RKO (cell line): ENCODE measurements at regions not wholly inside any gene's neighbourhood (a gene's known extent, or its start where the extent isn't known, plus 50 kb on each side); places are given as distances from the start of the nearest gene placed in this dataset.
"Not testable (repeated sequence)": the region's sequence is repeated elsewhere in the genome, so short reads cannot be mapped to it uniquely, and the experiment has no call there.

ENCODE experiments used
- DNase-seq: peaks from one replicate; pipeline ENCODE4 v3.0.0-alpha.2; 2016; ENCODE audit warnings: low spot score

DNA sequence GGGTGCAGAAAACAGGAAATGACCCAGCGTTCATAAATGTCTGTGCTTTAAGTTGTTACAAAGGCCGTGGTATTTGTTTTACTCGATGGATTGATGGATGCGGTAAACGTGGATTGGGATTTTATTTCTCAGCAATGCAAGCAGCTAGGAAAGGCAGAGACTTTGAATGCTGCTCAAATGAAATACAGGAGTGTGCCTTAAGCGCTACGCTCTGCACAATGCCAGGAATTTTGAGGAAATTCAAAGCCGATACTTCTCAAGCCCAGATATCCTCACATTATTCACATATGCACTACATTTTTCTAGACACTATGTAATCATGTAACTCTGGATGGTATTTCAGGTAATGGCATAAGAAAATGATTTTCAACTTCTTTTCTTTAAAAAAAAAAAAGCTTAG is 514.3 kb upstream of the ADARB2 start:
- no peak for DNase-seq

DNA sequence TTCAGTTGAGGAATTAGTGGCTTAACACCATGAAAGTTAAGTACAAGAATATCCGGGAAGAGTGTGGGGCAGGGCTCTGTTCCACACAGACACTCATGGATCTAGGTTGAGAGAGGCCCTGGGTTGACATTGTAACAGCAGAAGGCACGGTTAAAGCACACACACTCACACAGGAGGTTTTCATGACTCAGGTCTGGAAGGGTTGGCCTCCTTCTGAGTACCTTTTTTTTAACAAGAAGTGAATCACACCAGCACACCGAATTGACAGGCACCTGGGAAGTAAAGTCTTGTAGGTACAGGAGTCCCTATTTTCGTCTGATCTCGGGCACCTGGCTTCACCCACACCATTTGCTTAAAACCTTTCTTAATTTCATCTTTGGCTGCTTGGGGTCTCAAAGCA is 509.4 kb upstream of the ADARB2 start:
- no peak for DNase-seq

DNA sequence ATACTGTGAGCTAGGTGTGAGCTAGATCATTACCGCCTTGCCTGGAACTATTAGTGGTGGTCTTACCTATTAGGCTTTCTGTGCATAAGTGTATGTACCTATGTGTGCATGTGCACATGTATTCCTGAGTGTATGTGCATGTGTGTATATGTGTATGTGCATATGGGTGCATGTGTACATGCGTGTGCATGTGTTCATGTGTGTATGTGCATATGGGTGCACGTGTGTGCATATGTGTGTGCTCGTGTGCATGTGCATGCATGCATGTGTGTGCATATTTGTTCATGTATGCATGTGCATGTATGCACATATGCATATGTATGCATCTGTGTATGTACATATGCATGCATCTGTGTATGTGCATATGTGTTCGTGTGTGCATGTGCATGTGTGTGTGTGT is 508.3 kb upstream of the ADARB2 start:
- no peak for DNase-seq

DNA sequence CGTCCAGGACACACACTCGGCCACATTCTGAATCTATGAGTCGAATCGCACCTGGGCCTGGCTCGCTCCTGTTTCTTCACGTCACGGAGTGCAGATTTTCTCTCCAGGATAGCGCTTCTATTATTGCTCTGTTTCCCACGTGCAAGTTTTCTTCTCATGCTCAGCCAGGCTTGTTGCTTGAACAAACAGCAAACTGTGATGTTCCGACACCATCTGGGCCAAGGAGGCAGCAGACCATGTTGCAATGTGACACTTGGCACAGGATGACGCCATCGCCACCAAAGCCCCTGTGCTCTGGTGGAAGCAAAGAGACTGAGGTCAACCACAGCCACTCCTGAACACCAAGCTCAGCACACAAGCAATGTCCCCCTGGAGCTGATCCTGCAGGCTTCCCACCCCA is 507.1 kb upstream of the ADARB2 start:
- no peak for DNase-seq

DNA sequence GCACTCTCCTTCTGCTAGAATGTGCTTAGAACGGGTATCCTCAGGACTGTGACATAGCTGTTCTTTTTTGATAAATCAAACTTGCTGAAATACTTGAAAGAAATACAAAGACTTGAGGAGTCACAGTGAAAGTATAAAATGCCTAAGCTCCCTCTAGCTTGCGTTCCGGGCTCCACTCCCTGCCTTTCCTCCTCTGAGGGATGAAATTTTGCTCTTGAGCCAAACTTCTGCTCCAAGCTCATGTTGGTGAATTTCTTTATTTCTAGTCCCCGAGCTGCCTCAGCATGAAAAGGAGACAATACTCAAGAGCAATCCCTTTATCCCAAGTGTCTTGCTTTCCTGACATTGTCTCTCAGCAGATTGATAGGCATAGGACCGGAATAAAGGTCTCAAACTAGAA is 499.6 kb upstream of the ADARB2 start:
- DNase-seq, result no peak

DNA sequence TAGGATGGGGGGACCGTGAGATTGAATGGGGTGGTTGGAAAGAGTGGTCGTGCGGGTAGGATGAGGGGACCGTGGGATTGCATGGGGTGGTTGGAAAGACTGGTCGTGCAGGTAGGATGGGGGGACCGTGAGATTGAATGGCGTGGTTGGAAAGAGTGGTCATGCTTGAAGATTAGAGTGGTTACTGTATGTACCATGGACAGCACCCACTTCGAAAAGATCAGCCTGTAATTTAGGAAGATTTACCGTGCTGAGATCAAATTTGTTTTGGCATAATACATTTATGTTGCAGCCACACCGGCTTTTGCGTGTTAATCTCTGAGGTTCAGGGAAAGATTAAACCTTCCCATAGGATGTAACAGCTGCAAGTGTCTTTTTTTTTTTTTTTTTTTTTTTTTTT is 495.2 kb upstream of the ADARB2 start:
- no peak for DNase-seq

DNA sequence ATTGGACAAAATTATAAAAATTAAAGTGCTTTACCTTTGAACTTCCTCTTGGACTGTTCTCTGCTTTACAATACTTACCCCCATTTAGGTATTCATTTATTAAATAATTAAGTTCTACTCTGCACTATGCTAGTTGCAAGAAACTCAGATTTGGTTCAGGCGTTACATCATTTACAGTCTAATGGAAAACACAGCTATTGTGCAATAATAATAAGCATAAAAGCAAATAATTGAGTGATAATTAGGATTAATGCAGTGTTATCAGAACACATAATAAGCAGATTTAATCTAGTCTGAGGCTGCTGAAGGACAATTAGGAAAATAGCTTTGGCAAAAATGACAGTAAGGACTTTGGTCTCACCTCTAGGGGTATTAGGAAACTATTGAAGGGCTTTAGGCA is 493.2 kb upstream of the ADARB2 start:
- no peak for DNase-seq

DNA sequence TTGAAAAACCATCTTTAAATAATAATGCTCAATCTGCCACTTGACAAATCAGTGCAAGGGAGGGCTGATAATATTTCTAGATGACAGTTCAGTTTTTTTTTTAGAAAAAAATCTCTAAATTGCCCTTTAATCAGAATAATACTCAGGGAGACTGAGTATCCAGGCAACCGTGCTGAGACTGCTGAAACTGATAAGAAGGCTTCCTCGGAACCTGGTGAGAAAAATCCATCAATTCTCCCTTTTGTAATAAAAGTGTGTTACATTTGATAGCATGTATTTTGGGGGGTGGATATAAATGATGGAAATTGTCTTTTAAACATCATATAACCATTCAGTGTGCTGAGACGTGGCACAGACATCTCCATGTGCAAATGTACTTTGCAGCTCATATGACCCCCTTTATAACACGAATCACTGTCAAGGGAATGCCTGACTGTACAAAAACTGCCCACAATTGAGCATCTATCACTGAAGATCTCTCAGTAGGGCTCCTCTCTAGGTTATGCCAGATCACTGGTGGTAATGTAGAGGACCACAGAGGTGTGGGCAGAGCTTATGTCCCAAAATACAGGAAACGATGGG is 491.1 kb upstream of the ADARB2 start:
- no peak for DNase-seq

DNA sequence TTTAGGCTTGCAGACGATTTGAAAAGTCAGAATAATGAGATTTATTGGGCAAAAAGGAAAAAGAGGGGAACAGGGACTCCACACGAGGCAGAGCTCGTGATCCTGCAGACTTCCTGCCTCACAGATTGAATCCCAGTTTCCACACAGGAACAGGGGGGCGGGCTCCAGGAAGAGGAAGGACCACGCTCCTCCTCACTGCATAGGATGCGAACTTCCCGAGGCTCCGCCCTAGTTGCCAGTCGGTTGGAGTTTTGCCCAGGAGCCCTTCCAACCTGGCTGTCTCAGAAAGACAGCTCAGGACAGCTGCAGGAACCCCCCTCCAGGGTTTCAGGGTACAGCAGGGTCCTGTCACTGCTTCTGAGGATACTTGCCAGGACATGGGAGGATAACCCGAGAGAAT is 488.3 kb upstream of the ADARB2 start:
- no peak for DNase-seq

DNA sequence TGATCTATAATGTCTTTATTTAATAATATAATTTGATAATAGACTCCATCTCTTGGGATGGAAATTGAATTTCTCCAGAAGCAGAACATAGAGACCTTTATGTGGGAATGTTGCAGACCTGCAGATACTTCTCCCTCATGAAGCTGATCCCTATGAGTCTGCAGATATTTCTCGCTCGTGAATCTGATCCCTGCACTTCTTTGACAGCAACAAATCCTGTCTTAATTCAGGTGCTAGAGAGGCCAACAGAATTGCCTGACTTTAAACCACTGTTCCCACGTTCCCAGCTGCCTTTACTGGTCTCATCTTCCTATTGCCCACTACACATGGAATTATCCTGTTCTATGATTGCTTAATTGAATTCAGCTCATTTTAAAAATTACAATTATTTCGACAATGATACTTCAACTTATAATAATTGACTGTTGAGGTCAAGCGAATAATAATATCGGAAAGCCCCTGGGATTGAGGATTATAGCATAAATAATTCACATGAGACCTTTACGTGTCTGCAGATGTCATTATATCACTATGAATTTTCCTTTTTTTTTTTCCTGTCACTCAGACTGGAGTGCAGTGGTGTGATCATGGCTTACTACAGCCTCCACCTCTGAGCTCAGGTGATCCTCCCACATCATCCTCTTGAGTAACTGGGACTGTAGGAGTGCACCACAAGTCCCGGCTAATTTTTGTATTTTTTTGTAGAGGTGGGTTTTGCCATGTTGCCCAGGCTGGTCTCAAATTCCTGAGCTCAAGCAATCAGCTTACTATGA is 486.4 kb upstream of the ADARB2 start:
- DNase-seq, result no peak

DNA sequence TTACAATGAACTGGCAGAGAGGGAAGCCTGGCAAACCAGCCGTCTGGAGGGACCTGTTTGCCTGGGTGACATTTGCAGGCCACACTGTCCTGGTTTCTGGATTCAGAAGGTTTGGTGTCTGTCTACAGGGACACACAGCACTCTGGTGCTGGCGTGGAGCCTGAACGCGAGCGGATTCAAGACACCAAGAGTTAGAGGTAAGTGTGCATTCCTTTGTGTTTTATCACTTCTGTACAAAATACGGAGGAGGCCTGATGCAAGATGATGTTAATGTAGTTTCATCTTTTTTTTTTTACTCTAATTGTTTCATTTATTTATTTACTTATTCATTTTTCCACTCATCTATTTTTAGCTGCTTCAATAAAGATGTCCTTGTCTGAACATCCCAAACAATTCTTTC is 485.3 kb upstream of the ADARB2 start:
- DNase-seq, result no peak

DNA sequence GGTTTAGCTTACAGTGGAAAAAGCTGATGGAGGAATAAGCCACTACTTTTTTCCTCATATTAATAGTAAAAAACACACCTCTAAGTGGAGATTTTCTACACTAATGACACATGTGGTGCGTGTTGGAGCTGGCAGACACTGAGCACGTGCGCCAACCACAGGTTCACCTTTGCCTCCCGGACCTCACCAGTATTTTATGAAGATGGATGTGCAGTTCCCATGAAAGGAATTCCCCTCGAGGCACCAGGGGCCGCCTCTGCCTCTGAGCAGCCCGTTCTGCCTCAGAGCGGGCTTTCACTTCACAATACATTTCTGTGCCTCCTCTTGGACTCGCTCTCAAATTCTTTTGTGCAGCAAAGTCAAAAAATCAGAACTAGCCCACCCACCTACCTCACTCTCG is 477.5 kb upstream of the ADARB2 start:
- no peak for DNase-seq

DNA sequence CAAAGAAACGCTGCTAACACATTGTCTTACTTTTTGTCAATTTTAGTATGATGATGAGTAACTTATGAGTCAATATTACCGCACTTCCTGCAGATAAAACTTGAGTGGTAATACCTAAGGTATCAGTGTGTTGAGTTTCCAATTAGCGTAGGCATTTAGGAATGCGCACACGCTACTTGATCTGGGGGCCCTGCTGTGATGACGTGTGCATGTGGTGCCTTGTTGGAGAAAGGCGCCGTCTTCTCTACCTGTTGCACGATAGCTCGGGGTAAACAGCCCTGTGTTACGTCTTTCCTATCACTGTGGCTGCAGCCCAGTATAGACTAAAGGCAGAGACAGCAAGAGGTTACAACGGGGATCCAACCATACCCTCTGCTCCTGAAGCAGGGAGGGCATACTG is 476.8 kb upstream of the ADARB2 start:
- DNase-seq, result peak; percentile 94

DNA sequence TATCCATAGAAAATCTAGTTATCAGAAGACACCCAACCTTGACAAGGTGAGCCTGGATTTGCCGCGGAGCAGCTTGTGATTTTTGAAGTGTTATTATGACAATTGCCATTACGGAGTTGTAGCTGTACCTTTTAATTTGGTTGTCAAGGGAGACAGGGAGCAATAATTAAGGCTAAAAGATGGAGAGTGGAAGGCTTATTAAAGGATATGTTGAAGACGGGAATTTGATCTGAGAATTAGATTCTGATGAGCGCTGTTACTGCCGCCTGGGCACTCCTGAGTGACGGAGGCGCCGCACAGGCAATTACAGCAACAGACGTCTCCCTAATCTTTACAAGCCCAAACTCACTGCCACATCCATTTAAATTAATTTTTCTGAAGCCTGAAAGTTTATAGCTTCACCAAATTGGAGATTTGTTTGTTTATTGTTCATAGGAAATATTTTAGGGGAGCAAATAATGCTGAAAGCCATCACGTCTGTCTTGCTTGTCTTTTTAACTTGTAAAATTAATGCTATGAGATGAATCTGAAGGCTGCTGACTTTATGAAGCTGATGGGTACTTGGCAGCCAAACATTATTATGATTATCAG is 475.0 kb upstream of the ADARB2 start:
- no peak for DNase-seq

DNA sequence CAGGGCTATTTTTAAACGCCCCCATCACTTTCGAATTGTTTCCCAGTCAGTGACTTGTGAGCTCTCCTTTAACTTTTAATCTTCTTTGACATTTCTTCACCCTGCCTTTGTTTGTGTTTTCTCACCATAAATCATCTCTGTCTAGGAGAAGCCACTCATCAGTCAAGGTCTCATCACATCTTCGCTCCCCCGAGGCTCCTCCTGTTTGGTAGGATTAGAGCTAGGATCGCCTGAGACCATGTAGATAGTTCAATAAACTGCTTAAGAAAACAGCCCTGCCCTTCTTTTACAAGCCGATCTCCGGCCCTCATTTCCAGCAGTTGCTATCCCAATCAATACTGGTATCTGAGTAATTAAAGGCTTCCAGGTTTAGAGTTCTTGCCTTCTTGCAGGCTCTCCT is 472.8 kb upstream of the ADARB2 start:
- DNase-seq, result no peak

DNA sequence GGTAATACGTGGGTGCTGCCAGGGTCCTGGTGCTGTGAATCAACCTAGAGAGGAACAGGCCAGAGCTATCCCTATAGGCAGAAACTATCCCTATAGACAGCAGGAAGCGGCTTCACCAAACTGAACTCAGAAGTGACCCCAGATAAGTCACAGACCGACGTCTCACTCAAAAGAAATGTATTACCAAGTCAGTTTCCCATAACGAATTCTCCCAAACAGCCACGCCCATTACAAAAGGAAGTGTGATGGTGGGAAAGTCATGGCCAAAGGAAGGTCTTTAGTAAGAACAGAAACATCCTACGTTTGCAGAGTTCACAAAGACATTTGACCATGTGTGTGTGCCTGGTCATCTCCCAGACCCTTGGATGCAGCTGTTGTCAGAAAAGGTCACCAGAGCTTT is 470.8 kb upstream of the ADARB2 start:
- peak; percentile 27 for DNase-seq

DNA sequence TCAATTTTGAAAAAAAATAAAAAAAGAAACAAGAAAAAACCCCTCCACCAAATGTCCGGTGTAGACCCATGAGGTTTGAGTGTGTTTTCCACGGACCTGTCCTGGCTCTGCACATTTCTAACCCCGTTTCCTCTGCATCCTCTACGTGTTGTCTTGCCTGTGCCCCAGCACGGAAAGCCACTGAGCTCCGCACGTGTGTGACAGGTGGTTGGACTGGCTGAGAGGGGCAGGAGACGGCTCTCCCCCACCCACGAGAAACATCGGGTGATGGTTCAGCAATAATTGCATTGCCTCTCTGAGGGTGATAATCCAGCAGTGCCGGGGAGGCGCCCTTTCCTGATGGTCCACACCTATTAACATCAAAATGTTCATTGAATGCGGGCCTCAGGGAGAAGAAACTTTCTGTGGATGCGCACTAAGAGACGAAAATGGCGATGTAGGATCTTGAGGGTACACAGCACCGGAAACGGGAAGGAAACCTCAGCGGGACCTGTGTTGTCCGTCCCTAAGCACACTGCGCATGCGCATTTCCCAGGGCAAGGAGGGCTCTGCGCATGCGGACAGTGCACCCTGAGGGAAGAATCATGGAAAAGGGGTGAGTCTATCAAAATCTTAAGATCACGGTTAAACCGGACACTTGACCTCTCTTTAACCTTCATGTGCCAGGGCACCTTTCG is 470.1 kb upstream of the ADARB2 start:
- DNase-seq, result no peak

DNA sequence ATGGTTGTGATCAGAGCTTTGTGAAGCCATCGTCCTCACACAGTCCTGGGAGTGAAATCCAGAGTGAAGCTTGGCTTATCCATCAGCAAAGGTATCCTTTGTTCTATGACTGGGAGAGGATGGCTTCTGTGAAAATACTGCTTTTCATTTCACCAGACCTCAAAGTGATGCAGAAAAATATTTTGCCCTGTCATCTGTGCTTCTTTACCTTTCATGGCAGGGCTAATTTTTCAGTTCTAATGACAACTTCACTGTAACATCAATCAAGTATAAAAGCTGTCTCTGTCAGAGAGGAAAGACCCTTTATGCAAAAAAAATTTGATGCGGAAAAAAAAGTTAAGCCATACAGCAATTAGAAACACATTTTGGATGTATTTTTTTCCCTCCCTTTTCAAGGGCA is 468.1 kb upstream of the ADARB2 start:
- no peak for DNase-seq

DNA sequence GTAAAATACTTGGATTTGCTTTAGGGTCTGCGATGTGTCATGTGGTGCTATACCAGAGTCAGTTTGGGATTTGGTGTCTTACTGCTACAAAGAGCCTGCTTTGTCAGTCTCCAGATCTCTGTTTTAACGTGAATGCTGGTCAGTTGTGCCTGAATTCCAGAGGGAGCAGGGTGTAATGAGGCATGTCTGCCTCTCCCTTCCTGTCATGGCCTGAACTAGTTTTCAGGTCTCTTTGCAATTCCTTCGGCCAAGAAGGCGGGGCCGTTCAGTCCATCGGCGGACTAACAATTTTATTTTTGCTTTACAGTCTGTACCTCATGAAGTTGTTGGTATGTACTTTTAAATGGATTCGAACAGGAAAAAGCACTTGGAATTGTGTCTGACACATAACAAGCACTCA is 465.1 kb upstream of the ADARB2 start:
- no peak for DNase-seq

DNA sequence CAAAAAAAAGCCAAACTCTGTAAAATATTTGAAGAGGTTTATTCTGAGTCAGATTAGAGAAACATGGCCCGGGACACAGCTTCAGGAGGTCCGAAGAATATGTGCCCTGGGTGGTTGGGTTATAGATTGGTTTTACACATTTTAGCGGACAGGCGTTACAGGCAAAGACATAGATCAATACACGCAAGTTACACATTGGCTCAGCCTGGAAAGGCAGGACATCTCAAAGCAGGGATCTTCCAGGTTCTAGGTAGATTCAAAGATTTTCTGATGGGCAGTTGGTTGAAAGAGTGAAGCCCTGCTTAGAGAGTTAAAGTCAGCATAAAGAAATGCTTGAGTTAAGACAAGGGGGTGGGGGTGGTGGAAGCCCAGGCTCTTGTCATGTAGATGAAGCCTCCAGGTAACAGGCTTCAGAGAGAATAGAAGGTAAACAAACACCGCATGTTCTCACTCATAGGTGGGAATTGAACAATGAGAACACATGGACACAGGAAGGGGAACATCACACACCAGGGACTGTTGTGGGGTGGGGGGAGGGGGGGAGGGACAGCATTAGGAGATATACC is 464.3 kb upstream of the ADARB2 start:
- DNase-seq, result no peak

DNA sequence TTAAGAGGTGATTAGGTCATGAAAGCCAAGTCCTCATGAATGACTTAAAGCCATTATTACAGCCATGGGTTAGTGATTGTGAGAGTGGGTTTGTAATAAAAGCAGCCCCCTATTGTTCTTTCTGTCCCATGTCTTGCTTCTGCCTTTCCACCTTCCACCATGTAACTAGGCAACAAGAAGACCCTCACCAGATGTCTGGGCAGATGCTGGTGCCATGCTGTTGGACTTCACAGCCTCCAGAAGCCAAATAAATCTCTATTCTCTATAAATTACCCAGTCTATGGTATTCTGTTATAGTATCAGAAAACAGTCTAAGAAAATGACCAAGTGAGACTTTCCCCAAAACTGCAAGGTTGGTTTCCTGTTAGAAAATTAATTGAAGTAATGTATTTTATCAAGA is 460.3 kb upstream of the ADARB2 start:
- no peak for DNase-seq

DNA sequence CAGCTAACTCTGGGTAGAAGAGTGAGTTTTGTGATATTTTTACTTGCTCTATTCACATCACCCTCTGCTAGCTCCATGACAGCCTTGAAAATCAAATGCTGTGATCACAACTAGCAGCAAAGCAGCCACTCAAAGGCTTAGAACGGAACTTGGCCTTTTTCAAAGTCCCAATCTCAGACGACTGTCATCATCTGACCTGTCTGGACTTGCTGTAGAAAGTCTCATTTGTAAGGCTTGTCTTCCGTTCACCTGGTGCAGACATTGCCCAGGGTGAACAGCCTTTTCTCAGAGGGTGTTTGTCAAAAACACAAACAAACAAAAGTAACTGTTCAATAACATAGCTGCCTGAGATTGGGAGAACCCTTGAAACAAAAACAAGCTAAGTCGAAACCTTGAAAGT is 458.9 kb upstream of the ADARB2 start:
- DNase-seq, result no peak

DNA sequence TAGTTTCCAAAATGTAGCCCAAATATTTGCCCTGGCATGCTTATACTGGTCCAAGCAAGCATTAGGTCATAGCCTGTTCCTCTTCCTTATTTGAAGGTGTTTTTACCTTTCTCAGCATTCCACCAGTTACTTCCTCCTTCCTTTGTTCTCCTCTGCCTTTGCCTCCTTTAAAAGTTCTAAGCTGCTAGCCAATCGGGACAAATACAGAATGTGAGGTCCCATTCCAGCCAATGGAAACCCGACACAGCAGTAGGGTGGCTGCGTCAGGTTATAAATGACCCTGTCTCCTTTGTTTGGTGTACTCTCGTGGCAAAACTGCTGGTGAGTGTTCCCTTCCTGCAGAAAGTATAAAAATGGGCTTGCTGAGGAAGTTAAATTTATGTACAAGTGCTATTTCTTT is 452.0 kb upstream of the ADARB2 start:
- not testable (repeated sequence) for DNase-seq
